ENCODE measurements at regions not wholly inside any gene's neighbourhood (a gene's known extent, or its start where the extent isn't known, plus 50 kb on each side); places are given as distances from the start of the nearest gene placed in this dataset.

DNA sequence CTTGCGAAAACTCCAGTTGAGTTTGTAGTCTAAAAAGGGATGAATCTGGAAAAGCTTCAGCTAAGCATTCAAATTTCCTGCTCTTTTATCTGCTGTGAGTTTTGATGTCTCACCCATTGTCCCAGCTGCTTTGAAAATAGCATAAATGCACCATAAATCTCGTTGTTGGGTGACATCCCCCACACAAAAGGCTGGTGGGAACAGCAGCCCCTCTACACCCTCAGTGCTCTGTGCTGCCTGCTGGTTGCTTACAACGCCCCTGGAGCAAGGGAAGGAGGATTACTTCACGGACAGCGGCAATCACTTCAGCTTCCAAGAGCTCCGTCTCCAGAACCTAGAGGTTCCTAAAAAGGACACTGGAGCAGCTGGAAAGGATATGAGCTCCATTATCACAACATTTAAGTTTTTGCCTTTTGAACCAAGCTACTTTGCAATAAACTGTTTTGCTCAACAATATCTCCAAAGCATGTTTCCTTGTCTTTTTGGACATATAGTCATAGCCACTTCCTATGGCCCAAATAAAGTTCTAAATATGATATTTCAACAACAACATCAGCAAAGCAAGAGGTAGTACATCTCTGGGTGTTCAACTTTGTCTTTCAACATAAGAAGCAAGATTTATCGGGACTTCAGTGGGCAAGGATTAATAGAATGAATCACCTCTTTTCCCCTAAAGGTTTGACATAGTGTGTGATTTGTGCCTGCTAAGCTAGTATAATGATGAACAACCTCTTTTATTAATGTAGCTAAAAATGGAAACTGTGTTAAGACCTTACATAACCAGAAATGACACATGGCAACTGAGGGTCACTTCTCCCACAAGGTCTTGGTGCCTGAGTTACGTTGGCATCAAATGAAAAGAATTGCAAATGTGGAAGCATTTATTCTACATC lies 413.5 kb downstream of the TXNL1 start:
- POLR2A ChIA-PET, result no interaction called here
- CTCF ChIA-PET, result interaction anchor here (1.1 kb wide), 1 partner anchor 176 kb away, joined by 3 read pairs; no protein-coding TSS in a partner anchor
- no peak overlapping the region for H3K4me3 ChIP-seq (ENCODE audit: low read depth, low read length)

DNA sequence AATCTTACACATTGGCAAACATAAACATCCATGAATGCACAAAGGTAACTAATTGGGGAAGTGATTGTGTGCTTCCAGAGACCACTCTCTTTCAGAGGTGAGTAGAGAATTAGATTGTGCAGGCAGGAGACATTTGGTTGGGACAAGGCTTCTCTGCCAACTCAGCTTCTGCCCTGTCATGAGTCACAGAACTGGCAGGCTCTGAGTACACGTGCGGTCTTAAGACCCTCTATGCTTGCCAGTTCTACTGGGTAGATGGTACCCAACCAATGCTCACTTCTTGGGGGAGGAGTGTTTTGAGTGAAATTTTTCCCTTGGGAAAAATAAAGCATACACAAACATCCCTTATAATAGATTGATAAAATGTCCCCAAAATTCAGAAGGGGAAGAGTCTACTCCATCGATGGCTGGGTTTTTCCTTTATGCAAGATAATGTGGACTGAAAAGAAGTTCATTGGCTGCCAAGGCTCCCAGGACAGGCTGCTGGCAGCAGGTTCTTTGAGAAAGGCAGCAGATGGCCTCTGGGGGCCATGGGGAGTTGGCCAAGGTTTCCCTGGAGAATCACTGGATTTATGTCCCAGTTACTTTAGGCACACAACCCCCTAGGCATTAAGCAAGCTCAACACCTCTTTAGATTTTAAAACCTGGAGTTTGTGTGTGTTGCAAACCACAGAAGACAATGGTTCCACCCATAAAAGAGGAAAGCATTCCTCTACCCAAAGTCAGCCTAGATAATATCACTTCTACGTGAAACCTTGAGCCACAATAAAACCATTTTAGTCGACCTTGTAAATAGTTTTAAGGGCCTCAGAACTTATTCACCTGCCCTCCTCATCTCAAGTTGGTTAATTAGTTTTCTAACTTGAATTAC lies 417.0 kb downstream of the TXNL1 start:
- H3K27ac ChIP-seq (ENCODE audit: extremely low read depth, low read depth, low read length), result no peak overlapping the region
- H3K36me3 ChIP-seq (ENCODE audit: control insufficient read depth in 2 of 2, insufficient read depth in 1 of 2, low read length in 2 of 2), result no peaks in the 10 kb centered on the region
- no peaks in the 10 kb centered on the region for H3K9me3 ChIP-seq (ENCODE audit: control insufficient read depth, insufficient read depth, low read depth, low read length)
- H3K4me3 ChIP-seq (ENCODE audit: low read depth, low read length), result no peak overlapping the region
- no peaks in the 10 kb centered on the region for H3K4me1 ChIP-seq (ENCODE audit: control insufficient read depth, insufficient read depth, low read length)
- POLR2A ChIA-PET, result no interaction called here
- CTCF ChIA-PET, result no interaction called here
- TF ChIP-seq ZNF239 (tag by site-specific recombination; IDR thresholded peaks at IDR 0.05) (no peak), SETDB1 (IDR thresholded peaks at IDR 0.05; ENCODE audit: insufficient read length, low read length) (no peak), ZNF37A (tag by site-specific recombination; IDR thresholded peaks at IDR 0.05) (no peak), ZSCAN23 (tag by site-specific recombination; IDR thresholded peaks at IDR 0.05) (no peak), MEIS1 (CRISPR knock-in tag; IDR thresholded peaks at IDR 0.05; ENCODE audit: borderline replicate concordance) (no peak), ZNF10 (tag by site-specific recombination; IDR thresholded peaks at IDR 0.05) (no peak), ZNF571 (tag by site-specific recombination; IDR thresholded peaks at IDR 0.05) (no peak), ZNF266 (tag by site-specific recombination; IDR thresholded peaks at IDR 0.05; ENCODE audit: low read depth) (no peak), ZNF354C (tag by site-specific recombination; IDR thresholded peaks at IDR 0.05; ENCODE audit: borderline replicate concordance, low read depth) (no peak)
- TF ChIP-seq, protein P1, sequence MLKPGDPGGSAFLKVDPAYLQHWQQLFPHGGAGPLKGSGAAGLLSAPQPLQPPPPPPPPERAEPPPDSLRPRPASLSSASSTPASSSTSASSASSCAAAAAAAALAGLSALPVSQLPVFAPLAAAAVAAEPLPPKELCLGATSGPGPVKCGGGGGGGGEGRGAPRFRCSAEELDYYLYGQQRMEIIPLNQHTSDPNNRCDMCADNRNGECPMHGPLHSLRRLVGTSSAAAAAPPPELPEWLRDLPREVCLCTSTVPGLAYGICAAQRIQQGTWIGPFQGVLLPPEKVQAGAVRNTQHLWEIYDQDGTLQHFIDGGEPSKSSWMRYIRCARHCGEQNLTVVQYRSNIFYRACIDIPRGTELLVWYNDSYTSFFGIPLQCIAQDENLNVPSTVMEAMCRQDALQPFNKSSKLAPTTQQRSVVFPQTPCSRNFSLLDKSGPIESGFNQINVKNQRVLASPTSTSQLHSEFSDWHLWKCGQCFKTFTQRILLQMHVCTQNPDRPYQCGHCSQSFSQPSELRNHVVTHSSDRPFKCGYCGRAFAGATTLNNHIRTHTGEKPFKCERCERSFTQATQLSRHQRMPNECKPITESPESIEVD (tag by site-specific recombination; IDR thresholded peaks at IDR 0.05), result no peak
- TF ChIP-seq, protein P2, sequence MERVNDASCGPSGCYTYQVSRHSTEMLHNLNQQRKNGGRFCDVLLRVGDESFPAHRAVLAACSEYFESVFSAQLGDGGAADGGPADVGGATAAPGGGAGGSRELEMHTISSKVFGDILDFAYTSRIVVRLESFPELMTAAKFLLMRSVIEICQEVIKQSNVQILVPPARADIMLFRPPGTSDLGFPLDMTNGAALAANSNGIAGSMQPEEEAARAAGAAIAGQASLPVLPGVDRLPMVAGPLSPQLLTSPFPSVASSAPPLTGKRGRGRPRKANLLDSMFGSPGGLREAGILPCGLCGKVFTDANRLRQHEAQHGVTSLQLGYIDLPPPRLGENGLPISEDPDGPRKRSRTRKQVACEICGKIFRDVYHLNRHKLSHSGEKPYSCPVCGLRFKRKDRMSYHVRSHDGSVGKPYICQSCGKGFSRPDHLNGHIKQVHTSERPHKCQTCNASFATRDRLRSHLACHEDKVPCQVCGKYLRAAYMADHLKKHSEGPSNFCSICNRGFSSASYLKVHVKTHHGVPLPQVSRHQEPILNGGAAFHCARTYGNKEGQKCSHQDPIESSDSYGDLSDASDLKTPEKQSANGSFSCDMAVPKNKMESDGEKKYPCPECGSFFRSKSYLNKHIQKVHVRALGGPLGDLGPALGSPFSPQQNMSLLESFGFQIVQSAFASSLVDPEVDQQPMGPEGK (tag by site-specific recombination; IDR thresholded peaks at IDR 0.05), result no peak

More for the DNA sequence above, 413.5 kb downstream of the TXNL1 start:
- no peak overlapping the region for H3K27ac ChIP-seq (ENCODE audit: extremely low read depth, low read depth, low read length)
- H3K36me3 ChIP-seq (ENCODE audit: control insufficient read depth in 2 of 2, insufficient read depth in 1 of 2, low read length in 2 of 2), result no peaks in the 10 kb centered on the region
- TF ChIP-seq, protein P3, sequence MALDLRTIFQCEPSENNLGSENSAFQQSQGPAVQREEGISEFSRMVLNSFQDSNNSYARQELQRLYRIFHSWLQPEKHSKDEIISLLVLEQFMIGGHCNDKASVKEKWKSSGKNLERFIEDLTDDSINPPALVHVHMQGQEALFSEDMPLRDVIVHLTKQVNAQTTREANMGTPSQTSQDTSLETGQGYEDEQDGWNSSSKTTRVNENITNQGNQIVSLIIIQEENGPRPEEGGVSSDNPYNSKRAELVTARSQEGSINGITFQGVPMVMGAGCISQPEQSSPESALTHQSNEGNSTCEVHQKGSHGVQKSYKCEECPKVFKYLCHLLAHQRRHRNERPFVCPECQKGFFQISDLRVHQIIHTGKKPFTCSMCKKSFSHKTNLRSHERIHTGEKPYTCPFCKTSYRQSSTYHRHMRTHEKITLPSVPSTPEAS (tag by site-specific recombination; IDR thresholded peaks at IDR 0.05), result no peak
- no peak for TF ChIP-seq ZFP69B (tag by site-specific recombination; IDR thresholded peaks at IDR 0.05)
- TF ChIP-seq ZFP41 (tag by site-specific recombination; IDR thresholded peaks at IDR 0.05; ENCODE audit: borderline replicate concordance), result no peak
- TF ChIP-seq ZNF658 (tag by site-specific recombination; IDR thresholded peaks at IDR 0.05), result no peak
- no peak for TF ChIP-seq SP2 (tag by site-specific recombination; IDR thresholded peaks at IDR 0.05)
- TF ChIP-seq, protein P1 (tag by site-specific recombination; IDR thresholded peaks at IDR 0.05), result no peak
- no peak for TF ChIP-seq BCL11A (tag by site-specific recombination; IDR thresholded peaks at IDR 0.05; ENCODE audit: low read depth)
- no peak for TF ChIP-seq ZEB2 (tag by site-specific recombination; IDR thresholded peaks at IDR 0.05)
- TF ChIP-seq TCF7L2 (IDR thresholded peaks at IDR 0.05; ENCODE audit: borderline replicate concordance, low read depth, low read length), result no peak
- TF ChIP-seq GLIS1 (tag by site-specific recombination; IDR thresholded peaks at IDR 0.05), result no peak
- TF ChIP-seq ZFP3 (tag by site-specific recombination; IDR thresholded peaks at IDR 0.05; ENCODE audit: low read depth), result no peak
- no peak for TF ChIP-seq ZNF426 (tag by site-specific recombination; IDR thresholded peaks at IDR 0.05)
- no peak for TF ChIP-seq ZNF274 (IDR thresholded peaks at IDR 0.05; ENCODE audit: low read length)
- TF ChIP-seq ZNF274 (tag by site-specific recombination; IDR thresholded peaks at IDR 0.05; ENCODE audit: borderline replicate concordance), result no peak
- no peak for TF ChIP-seq ZNF155 (tag by site-specific recombination; IDR thresholded peaks at IDR 0.05)
- TF ChIP-seq ZNF830 (tag by site-specific recombination; IDR thresholded peaks at IDR 0.05; ENCODE audit: low read depth), result no peak
- TF ChIP-seq SCRT1 (tag by site-specific recombination; IDR thresholded peaks at IDR 0.05; ENCODE audit: borderline replicate concordance), result no peak
- TF ChIP-seq, protein P4, sequence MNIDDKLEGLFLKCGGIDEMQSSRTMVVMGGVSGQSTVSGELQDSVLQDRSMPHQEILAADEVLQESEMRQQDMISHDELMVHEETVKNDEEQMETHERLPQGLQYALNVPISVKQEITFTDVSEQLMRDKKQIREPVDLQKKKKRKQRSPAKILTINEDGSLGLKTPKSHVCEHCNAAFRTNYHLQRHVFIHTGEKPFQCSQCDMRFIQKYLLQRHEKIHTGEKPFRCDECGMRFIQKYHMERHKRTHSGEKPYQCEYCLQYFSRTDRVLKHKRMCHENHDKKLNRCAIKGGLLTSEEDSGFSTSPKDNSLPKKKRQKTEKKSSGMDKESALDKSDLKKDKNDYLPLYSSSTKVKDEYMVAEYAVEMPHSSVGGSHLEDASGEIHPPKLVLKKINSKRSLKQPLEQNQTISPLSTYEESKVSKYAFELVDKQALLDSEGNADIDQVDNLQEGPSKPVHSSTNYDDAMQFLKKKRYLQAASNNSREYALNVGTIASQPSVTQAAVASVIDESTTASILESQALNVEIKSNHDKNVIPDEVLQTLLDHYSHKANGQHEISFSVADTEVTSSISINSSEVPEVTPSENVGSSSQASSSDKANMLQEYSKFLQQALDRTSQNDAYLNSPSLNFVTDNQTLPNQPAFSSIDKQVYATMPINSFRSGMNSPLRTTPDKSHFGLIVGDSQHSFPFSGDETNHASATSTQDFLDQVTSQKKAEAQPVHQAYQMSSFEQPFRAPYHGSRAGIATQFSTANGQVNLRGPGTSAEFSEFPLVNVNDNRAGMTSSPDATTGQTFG (tag by site-specific recombination; IDR thresholded peaks at IDR 0.05; ENCODE audit: borderline replicate concordance), result no peak
- no peak for TF ChIP-seq KLF7 (tag by site-specific recombination; IDR thresholded peaks at IDR 0.05; ENCODE audit: borderline replicate concordance)
- no peak for TF ChIP-seq ZNF2 (tag by site-specific recombination; IDR thresholded peaks at IDR 0.05)
- no peak for TF ChIP-seq KLF16 (tag by site-specific recombination; IDR thresholded peaks at IDR 0.05)
- no peaks in the 10 kb centered on the region for H3K9me3 ChIP-seq (ENCODE audit: control insufficient read depth, insufficient read depth, low read depth, low read length)
- no peaks in the 10 kb centered on the region for H3K4me1 ChIP-seq (ENCODE audit: control insufficient read depth, insufficient read depth, low read length)
